RCC 7860 (cell line): ENCODE measurements at regions not wholly inside any gene's neighbourhood (a gene's known extent, or its start where the extent isn't known, plus 50 kb on each side); places are given as distances from the start of the nearest gene placed in this dataset.
"Not testable (repeated sequence)": the region's sequence is repeated elsewhere in the genome, so short reads cannot be mapped to it uniquely, and the experiment has no call there.

ENCODE experiments used
- DNase-seq: peaks from one replicate; pipeline ENCODE4 v3.0.0-alpha.2; 2015; ENCODE audit warnings: low spot score
- FAIRE-seq: peaks from 2 replicates; lab custom pipeline; 2012; peaks lifted over from hg19 to GRCh38; lab: Jason Lieb, UNC

GRCh38 chr3:25895031-25895430, 105.1 kb downstream of the OXSM start:
- DNase-seq, result no peak
- FAIRE-seq, result no peak

- DNase-seq, result no peak
- FAIRE-seq, result no peak
These were observed 105.6 kb downstream of the OXSM start for GRCh38 chr3:25895443-25895842.

GRCh38 chr3:25897019-25897418, 107.1 kb downstream of the OXSM start:
- DNase-seq (peak; percentile 31), FAIRE-seq (no peak)

- FAIRE-seq (no peak), DNase-seq (no peak)
These were observed 109.6 kb downstream of the OXSM start for GRCh38 chr3:25899352-25900101.

- DNase-seq, result no peak
- FAIRE-seq, result no peak
These were observed 110.3 kb downstream of the OXSM start for GRCh38 chr3:25900161-25900560.

GRCh38 chr3:25901796-25902195, 111.9 kb downstream of the OXSM start:
- no peak for DNase-seq
- no peak for FAIRE-seq

- no peak for DNase-seq
- FAIRE-seq, result no peak
These were observed 112.7 kb downstream of the OXSM start for GRCh38 chr3:25902586-25902985.

- DNase-seq, result no peak
- FAIRE-seq, result no peak
These were observed 113.7 kb downstream of the OXSM start for GRCh38 chr3:25903371-25904129.

GRCh38 chr3:25904206-25904605, 114.3 kb downstream of the OXSM start:
- FAIRE-seq (no peak), DNase-seq (no peak)

- no peak for FAIRE-seq
- DNase-seq, result no peak
These were observed 116.4 kb downstream of the OXSM start for GRCh38 chr3:25906132-25906906.

- no peak for DNase-seq
- no peak for FAIRE-seq
These were observed 117.2 kb downstream of the OXSM start for GRCh38 chr3:25907081-25907480.

GRCh38 chr3:25910105-25910504, 120.2 kb downstream of the OXSM start:
- no peak for FAIRE-seq

GRCh38 chr3:25910997-25911396, 121.1 kb downstream of the OXSM start:
- DNase-seq, result no peak

More at GRCh38 chr3:25910105-25910504, 120.2 kb downstream of the OXSM start:
- DNase-seq, result no peak

GRCh38 chr3:25911525-25912295, 121.8 kb downstream of the OXSM start:
- FAIRE-seq (no peak), DNase-seq (no peak)

More at GRCh38 chr3:25910997-25911396, 121.1 kb downstream of the OXSM start:
- no peak for FAIRE-seq

GRCh38 chr3:25913179-25913578, 123.3 kb downstream of the OXSM start:
- DNase-seq, result no peak
- FAIRE-seq, result no peak

GRCh38 chr3:25915673-25916072, 125.8 kb downstream of the OXSM start:
- DNase-seq (no peak), FAIRE-seq (no peak)

- DNase-seq, result no peak
- no peak for FAIRE-seq
These were observed 126.4 kb downstream of the OXSM start for GRCh38 chr3:25916321-25916720.

- not testable (repeated sequence) for DNase-seq, FAIRE-seq
These were observed 142.1 kb downstream of the OXSM start for GRCh38 chr3:25931967-25932366.

GRCh38 chr3:25938566-25939325, 148.9 kb downstream of the OXSM start:
- FAIRE-seq (no peak), DNase-seq (no peak)

GRCh38 chr3:25940935-25941334, 151.0 kb downstream of the OXSM start:
- peak; percentile 4 for DNase-seq
- no peak for FAIRE-seq
